Left lung (tissue), 4 donors: ENCODE measurements at regions not wholly inside any gene's neighbourhood (a gene's known extent, or its start where the extent isn't known, plus 50 kb on each side); places are given as distances from the start of the nearest gene placed in this dataset.

Experiments
- ATAC-seq: fragments of 200-7000 bp; cut with Tn5 transposase; one replicate; pipeline ENCODE4 v1.9.1; 2020; ENCODE audit warnings: moderate library complexity
- DNase-seq, 4 donors: peaks; one replicate each; pipeline ENCODE4 v3.0.0-alpha.2; 2013 to 2020
- H3K27ac ChIP-seq, 2 donors: fragments of 200-600 bp; sonication (generic) in 1 of 2; one replicate each; pipeline versions ENCODE4 v1.5.0 to v1.8.0; 2020 to 2021
- H3K27me3 ChIP-seq, 2 donors: fragments of 200-600 bp; sonication (generic) in 1 of 2; one replicate each; pipeline versions ENCODE4 v1.5.0 to v1.8.0; 2020 to 2021
- H3K36me3 ChIP-seq, 2 donors: fragments of 200-600 bp; sonication (generic) in 1 of 2; one replicate each; pipeline versions ENCODE4 v1.5.0 to v1.8.0; 2020 to 2021
- H3K4me1 ChIP-seq, 2 donors: fragments of 200-600 bp; one replicate each; pipeline ENCODE4 v1.8.0; 2021
- H3K4me3 ChIP-seq, 2 donors: fragments of 200-600 bp; sonication (generic) in 1 of 2; one replicate each; pipeline versions ENCODE4 v1.5.0 to v1.8.0; 2020 to 2021; ENCODE audit warnings: mild to moderate bottlenecking in 1 of 2
- H3K9me3 ChIP-seq, 2 donors: fragments of 200-600 bp; sonication (generic) in 1 of 2; one replicate each; pipeline versions ENCODE4 v1.5.0 to v1.8.0; 2020 to 2021
- intact Hi-C, 2 donors: fragments of 100-400 bp; cut with DNase I; formaldehyde crosslinking; loops; one replicate each; pipeline versions ENCODE4 v1.11.2 to v1.14.2; 2022
- TF ChIP-seq, protein P1 (sequence below), 2 donors: fragments of 200-600 bp; sonication (generic) in 1 of 2; IDR thresholded peaks; one replicate each; pipeline versions ENCODE4 v1.5.0 to v1.8.0; 2021; ENCODE audit warnings: antibody characterized with exemption in 2 of 2
- donor health status: DM: no; HTN: yes; CAD: no.
- donor health status: DM: no; HTN: no; CAD: no.

DNA sequence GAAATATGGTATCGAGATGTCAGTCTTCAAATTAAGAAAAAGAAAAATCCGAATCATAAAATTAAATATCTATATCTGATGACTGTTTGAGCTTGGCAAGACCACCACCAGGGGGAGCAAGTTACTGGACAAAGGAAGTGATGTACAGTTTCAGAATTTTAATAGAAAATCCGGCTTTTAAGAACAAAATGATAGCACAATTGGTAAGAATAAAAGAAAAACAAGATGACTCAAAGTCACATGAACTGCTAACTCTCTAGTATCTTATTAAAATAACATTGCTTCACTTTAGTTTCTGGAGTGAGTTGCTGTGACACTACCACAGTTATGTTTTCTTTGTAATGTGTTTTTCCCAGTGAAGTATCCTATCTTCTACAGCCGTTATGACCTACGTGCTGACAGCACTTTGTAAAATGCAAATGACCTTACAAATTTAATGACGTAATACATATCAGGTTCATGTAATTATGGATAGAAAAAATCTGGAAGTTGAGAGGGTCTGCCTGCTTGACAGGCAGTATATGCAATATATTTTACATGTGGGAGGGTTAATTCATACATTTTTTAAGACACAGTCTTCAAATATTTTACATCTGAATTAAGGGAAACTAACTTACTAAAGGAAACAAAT is 405.3 kb upstream of the HS3ST5 start:
- TF ChIP-seq, protein P1, sequence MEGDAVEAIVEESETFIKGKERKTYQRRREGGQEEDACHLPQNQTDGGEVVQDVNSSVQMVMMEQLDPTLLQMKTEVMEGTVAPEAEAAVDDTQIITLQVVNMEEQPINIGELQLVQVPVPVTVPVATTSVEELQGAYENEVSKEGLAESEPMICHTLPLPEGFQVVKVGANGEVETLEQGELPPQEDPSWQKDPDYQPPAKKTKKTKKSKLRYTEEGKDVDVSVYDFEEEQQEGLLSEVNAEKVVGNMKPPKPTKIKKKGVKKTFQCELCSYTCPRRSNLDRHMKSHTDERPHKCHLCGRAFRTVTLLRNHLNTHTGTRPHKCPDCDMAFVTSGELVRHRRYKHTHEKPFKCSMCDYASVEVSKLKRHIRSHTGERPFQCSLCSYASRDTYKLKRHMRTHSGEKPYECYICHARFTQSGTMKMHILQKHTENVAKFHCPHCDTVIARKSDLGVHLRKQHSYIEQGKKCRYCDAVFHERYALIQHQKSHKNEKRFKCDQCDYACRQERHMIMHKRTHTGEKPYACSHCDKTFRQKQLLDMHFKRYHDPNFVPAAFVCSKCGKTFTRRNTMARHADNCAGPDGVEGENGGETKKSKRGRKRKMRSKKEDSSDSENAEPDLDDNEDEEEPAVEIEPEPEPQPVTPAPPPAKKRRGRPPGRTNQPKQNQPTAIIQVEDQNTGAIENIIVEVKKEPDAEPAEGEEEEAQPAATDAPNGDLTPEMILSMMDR (IDR thresholded peaks at IDR 0.05) = peak; percentile 32 to 68
- Histone ChIP-seq H3K27ac (no peak overlapping the region), H3K36me3 (no peaks in the 10 kb centered on the region), H3K4me3 (no peak overlapping the region), H3K27me3 (no peaks in the 10 kb centered on the region), H3K4me1 (no peaks in the 10 kb centered on the region), H3K9me3 (no peaks in the 10 kb centered on the region)
- DNase-seq (peak in 2 of 4 donors; percentile 51 to 65), ATAC-seq (peak; percentile 27)
- intact Hi-C loops = no loop called here

DNA sequence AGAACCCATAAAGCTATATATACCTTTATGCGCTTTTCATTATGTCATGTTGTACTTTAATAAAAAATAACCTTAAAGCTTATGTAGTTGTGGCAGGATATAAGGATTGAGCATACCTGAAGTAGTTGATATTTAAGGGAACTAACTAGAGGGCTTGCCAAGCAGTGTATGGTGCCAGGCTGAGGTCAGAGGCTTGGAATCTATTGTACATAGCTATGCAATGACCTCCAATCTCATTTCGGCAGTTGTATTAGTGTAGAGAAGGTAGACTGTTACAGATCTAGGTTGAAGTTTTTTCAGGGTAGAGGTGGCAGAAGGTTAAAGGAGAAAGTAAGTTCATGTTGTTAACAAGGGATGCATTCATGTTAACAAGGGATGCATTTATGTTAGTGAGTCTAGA is 397.7 kb upstream of the HS3ST5 start:
- intact Hi-C loops = no loop called here
- TF ChIP-seq, protein P1 (IDR thresholded peaks at IDR 0.05) = no peak
- no peaks in the 10 kb centered on the region for H3K4me1 ChIP-seq
- H3K9me3 ChIP-seq = no peaks in the 10 kb centered on the region
- H3K27ac ChIP-seq = no peak overlapping the region
- H3K36me3 ChIP-seq = no peaks in the 10 kb centered on the region
- H3K27me3 ChIP-seq = no peaks in the 10 kb centered on the region
- no peak overlapping the region for H3K4me3 ChIP-seq
- no peak for ATAC-seq
- no peak for DNase-seq

DNA sequence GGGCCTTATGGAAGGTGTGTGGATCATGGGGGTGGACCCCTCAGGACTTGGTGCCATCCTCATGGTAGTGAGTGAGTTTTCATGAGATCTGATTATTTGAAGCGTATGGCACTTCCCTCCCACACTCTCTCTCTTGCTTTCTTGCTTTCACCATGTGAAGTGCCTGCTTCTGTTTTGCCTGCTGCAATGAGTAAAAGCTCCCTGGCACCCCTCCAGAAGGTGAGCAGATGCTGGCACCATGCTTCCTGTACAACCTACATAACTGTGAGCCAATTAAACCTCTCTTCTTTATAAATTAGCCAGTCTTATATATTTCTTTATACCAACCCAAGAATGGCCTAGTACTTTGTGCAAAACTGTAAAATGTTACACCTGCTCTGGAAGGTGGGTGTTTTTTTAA is 396.8 kb upstream of the HS3ST5 start:
- DNase-seq = no peak
- Histone ChIP-seq H3K9me3 (no peaks in the 10 kb centered on the region), H3K4me3 (no peak overlapping the region), H3K4me1 (no peaks in the 10 kb centered on the region), H3K27ac (no peak overlapping the region), H3K36me3 (no peaks in the 10 kb centered on the region), H3K27me3 (no peaks in the 10 kb centered on the region)
- TF ChIP-seq, protein P1 (IDR thresholded peaks at IDR 0.05) = no peak
- intact Hi-C loops = no loop called here
- ATAC-seq = no peak

DNA sequence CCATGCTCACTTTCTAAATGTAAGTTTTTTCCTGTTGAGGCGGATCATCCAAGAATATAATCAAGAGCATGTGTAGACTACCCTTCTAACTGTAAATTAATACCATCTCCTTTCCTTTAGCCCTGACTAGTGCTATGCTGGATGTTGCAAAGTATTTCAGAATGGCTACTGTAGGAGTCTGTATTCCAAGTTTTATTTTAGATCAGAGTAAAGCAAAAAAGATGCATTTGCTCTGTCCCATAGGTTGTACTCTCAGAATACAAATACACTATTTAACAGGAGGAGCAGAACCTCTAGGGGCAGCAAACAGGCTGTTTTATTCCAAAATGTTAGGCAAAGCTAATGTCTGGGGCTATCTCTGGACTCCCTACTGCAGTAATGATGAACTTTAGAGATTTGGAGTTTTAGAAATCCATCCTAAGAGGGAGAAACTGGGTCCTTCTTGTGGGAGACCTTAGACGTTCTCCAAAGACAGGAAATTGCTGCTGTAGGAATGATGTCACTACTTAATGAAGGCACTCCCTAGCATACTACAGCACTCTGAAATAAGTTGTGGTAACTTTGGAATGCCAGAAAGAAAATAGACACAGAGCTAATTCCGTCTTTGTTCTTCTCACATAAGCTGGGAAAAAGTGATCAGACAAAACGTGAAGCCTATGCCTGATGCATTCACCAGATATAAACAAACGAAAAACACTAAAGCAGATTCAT is 392.4 kb upstream of the HS3ST5 start:
- no peak overlapping the region for H3K27ac ChIP-seq
- ATAC-seq (peak; percentile 31), DNase-seq (no peak)
- intact Hi-C loops = no loop called here
- H3K4me1 ChIP-seq = no peaks in the 10 kb centered on the region
- H3K36me3 ChIP-seq = no peaks in the 10 kb centered on the region
- H3K9me3 ChIP-seq = no peaks in the 10 kb centered on the region
- no peak overlapping the region for H3K4me3 ChIP-seq
- H3K27me3 ChIP-seq = no peaks in the 10 kb centered on the region
- TF ChIP-seq, protein P1 (IDR thresholded peaks at IDR 0.05) = no peak

DNA sequence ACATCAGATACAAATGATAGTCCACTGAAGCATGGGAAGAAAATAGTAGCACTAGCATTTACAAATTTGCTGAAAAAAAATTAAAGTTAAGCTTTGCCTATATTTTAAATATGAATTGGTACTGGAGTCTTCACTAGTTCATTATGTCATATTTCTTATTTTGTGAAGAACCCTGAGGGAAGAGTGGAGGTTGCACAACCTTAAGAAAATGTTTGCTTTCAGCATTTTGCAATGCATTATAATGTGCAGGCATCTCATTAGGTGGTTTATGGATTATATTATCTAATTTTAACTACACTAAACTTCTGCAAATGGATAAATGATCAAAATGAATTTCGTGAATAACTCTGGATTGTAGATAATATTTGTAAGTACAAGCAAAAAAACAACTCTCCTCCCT is 390.8 kb upstream of the HS3ST5 start:
- DNase-seq (no peak), ATAC-seq (no peak)
- TF ChIP-seq, protein P1 (IDR thresholded peaks at IDR 0.05) = no peak
- intact Hi-C loops = no loop called here
- Histone ChIP-seq H3K27ac (no peak overlapping the region), H3K4me1 (no peaks in the 10 kb centered on the region), H3K36me3 (no peaks in the 10 kb centered on the region), H3K9me3 (no peaks in the 10 kb centered on the region), H3K27me3 (no peaks in the 10 kb centered on the region), H3K4me3 (no peak overlapping the region)
